ENCODE measurements at regions not wholly inside any gene's neighbourhood (a gene's known extent, or its start where the extent isn't known, plus 50 kb on each side); places are given as distances from the start of the nearest gene placed in this dataset.
"Not testable (repeated sequence)": the region's sequence is repeated elsewhere in the genome, so short reads cannot be mapped to it uniquely, and the experiment has no call there.

DNA sequence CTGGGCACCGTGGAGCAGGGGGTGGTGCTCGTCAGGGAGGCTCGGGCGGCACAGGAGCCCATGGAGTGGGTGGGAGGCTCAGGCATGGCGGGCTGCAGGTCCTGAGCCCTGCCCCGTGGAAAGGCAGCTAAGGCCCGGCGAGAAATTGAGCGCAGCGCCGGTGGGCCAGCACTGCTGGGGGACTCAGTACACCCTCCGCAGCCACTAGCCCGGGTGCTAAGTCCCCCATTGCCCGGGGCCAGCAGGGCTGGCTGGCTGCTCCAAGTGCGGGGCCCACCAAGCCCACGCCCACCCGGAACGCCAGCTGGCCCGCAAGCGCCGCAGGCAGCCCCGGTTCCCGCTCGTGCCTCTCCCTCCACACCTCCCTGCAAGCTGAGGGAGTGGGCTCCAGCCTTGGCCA, 216.3 kb downstream of the RAP2B start:
- not testable (repeated sequence) for DNase-seq

DNA sequence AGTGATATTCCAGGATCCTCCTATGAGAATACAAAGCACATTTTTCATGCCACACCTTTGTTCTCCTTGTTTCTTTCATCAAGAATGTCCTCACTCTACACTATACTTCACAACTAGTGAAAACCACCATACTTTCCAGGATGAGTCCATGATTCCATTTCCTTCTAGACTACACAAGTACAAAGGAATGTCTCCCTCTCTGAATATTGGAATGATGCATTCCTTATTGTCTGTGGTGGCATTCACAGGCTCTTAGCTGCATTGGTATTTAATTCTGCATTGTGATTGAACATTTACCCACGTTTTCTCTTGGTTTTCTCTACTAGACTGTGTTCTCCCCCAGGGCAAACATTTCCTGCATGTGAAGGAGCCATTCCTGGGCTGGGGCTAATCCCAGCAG, 217.5 kb downstream of the RAP2B start:
- no peak for DNase-seq

DNA sequence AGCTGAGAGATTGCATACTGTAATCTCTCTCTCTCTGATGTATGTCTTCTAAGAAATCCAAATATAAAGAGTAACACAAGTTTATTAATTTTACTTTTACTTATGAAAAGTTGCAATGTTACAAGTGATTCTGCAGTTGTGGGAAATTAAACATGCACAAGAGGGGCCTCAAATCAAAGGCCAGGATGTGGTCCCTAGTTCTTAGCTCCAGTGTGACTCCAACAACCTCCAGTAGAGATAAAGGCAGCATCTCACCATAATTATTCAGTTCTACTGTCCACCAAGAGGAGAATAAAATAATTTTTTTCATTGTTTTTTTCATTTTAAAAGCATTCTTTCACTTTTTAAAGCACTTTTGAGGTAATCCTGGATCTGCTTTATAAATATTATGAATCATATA, 223.3 kb downstream of the RAP2B start:
- DNase-seq: no peak

DNA sequence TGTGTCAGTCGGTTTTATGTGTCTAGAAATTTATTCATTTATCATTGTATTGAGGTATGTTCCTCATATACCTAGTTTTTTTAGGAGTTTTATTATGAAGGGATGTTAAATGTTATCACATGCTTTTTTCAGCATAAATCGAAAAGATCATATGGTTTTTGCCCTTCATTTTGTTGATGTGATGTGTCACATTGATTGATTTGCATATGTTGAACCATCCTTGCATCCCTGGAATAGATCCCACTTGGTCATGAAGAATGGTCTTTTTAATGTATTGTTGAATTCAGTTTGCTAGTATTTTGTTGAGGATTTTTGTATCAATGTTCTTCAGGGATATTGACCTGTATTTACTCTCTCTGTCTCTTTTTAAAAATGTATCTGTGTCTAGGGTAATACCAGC, 230.3 kb downstream of the RAP2B start:
- no peak for DNase-seq

DNA sequence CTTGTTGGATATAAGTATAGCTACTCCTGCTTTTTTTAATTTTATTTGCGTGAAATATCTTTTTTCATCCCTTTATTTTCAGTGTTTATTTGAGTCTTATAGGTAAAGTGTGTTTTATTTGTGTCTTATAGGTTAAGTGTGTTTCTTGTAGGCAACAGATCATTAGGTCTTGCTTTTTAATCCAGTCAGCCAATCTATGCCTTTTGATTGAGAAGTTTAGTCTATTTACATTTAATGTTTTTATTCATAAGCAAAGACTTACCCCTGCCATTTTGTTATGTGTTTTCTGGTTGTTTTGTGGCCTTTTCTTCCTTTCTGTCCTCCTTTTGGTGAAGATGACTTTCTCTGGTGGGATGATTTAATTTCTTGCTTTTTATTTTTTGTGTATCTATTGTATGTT, 232.0 kb downstream of the RAP2B start:
- DNase-seq: no peak

DNA sequence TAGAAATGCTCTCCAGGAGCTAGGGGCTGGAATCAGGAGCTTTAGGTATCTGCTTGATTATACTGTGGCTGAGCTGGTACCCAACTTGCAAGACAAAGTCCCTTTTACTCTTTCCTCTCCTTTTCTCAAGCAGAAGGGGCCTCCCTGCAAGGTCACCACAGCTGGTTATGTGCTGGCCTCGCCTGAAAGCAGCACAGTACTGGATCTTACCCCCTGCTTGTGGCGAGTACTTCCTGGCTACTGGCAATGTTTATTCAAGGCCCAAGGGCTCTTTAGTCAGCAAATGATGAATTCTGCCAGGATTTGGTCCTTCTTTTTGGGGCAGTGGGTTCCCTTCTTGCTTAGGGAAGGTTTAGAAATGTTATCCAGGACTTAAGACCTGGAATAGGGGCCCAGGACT, 234.6 kb downstream of the RAP2B start:
- DNase-seq: no peak

DNA sequence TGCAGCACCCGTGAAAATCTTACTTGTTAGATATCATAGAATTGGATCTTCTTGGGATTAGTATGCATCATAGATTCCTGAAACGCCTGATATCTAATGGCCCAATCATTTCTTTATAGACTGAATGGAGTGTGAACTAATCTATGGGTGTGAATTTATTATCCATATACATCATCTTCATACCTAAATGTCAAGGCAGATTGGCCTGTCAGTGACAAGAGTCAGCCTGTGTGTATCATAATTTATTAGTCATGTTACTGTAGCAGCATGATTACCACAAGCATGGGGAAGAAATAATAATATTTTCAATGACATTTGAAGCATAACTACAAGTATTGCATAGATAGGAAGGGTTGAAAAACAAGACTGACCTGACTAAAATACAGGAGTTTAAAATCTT, 235.8 kb downstream of the RAP2B start:
- no peak for DNase-seq

DNA sequence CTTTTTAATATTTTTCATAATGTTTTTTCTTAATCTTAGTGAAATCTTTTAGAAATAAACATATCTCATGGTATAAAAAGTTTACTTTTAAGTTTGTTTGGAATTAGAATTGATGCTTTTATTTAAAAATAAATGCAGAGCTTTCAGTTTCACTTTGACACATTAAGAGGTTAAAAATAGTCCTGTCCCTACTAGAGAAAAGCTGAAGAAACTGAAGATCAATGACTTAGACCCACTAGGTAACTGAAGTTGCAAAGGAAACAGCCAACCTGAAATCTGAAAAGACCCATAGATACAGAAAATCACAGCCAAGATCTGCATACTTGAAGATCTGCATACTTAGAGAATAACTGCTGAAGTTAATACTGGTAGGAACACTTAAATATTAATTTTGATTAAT, 237.6 kb downstream of the RAP2B start:
- DNase-seq: no peak

DNA sequence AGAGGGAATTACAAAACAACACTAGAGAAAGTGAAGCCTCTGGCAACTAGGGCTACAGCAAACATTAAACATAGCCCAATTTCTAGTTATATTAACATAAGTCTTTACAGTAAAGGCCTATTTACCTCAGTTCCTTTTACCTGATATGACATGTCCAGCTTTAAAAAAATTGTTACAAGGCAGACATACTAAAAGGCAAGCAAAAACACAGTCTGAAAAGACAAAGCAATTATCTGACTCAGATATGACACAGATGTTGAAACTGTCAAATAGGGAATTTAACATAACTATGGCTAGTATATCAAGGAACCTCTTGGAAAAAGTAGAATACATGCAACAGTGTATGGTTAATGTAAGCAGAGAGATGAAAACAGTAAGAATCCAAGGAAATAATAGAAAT, 238.6 kb downstream of the RAP2B start:
- no peak for DNase-seq

DNA sequence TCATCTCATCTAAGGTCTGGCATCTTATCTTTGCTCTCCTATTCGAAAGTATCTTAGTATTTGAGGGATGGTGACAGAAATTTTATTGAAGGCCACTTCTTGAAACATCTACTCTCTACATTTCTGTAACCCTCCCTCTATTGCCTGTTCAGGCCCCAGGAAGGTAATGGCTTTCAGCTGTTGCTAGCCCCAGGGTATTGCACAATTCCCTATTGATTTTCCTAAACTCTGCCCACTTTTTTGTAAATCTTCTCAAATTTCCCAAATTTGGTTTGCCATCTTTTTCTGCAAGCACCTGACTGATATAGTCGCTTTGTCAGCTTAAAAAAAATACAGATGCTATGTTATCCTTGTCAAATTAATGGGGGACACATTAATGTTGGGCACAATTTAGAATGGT, 242.1 kb downstream of the RAP2B start:
- no peak for DNase-seq

DNA sequence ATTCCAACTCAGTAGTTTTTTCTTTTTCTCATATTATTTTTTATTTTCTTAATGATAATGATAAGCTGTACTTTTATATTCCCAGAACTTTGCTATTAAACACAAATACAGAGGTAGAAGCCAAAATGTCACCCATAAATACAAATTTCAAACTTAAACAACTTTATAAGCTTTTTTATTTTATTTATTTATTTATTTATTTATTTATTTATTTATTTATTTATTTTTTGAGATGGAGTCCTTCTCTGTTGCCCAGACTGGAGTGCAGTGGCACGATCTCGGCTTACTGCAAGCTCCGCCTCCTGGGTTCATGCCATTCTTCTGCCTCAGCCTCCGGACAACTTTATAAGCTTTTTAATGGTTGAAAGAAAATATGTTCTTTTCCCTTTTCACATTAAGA, 243.3 kb downstream of the RAP2B start:
- not testable (repeated sequence) for DNase-seq

DNA sequence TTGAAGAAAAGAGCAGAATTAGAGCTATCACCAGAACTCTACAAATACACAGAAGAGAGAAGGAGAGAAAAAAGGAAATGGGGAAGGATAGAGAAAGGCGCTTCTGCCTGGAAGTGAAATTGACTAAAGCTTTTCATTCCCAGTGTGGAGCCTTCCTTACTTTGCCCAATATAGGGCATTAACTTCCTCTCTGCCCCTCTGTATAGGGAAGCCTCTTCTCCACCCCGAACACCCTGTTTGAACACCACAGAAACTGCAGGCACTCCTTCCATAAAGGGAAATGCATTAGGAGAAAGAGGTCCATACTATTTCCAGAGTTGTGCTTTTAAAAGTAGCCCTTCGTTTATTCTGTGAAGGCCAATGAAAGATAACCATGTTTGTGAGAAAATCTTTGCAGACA, 248.5 kb downstream of the RAP2B start:
- DNase-seq: peak in 1 of 2 experiments; percentile 5

DNA sequence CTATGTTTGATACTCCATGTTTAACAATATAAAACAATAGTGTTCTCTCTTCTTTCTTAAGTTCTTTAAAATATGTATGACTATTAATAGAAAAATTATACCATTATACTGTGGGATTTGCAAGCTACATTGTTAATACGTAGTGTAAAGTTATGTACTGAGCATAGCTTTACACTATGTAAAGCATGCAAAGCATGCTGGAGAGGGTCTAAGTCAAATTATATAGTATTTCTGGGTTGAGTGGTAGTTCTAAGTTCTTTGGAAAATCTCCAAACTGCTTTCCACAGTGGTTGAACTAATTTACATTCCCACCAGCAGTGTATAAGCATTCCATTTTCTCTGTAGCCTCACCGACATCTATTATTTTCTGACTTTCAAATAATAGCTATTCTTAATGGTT, 253.0 kb downstream of the RAP2B start:
- DNase-seq: no peak

DNA sequence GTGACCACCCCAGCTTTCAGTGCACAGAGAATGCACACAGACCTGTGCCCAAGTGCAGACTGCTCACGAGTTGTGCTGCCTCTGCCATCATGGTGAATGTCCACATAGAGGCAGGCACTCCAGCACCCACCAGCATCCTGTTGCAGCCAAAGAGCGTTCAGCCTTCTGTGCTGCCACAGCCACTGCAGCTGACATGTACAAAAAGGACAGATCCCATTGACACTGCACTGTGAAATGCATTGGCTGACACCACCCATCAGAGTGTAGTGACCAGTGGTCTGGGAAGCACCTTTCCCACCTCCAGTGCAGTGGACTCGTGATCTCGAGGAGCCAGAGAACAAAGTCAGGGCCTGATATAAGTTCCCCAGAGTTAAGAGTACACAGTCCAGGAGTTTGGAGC, 260.3 kb downstream of the RAP2B start:
- no peak for DNase-seq

DNA sequence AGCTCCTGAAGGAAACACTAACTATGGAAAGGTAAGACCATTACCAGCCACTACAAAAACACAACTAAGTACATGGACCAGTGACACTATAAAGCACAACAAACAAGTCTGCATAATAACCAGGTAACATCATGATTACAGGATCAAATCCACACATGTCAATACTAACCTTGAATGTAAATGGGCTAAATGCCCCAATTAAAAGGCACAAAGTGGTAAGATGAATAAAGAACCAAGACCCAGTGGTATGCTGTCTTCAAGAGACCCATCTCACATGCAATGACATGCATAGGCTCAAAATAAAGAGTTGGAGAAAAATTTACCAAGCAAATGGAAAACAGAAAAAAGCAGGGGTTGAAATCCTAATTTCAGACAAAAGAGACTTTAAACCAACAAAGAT, 261.8 kb downstream of the RAP2B start:
- not testable (repeated sequence) for DNase-seq

DNA sequence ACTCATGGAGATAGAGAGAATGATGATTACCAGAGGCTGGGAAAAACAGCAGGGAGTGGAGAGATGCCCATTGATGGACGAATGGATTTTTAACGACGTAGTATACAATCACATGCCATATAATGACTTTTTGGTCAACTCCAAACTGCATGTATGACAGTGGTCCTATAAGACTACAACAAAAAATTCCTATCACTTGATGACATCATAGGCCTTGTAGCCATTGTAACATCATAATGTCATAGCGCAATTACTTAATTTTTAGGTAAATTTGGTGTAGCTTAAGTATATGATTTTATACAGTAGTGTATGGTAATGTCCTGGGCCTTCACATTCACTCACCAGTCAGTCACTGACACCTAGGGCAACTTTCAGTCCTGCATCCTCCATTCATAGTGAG, 264.3 kb downstream of the RAP2B start:
- DNase-seq: no peak

DNA sequence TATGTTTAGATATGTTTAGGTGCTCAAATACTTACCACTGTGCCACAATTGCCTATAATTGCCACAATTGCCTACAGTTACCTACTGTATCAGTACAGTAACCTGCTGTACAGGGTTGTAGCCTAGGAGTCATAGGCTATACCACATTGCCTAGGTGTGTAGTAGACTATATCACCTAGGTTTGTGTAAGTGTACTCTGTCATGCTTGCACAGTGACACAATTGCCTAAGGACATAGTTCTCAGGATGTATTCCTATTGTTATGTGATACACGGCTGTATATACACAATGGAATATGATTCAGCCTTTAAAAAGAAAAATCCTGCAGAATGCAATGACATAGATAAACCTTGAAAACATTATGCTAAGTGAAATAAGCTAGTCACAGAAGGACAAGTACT, 264.8 kb downstream of the RAP2B start:
- no peak for DNase-seq

DNA sequence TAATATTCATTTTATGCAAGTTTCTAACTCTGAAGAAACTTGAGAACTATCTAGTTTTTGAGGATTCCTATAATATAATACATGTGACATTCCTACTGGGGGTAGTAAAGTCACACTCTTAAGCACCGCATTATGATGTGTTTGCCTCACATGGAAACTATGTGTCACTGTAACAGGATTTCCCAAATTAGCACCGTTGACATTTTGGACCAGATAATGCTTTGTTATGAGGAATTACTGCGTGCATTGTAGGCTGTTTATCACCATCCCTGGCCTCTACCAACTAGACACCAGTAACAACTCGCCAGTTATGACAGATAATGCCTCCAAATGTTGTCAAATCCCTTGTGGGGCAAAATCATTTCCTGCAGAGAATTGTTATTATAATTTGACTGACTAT, 267.8 kb downstream of the RAP2B start:
- DNase-seq: no peak

DNA sequence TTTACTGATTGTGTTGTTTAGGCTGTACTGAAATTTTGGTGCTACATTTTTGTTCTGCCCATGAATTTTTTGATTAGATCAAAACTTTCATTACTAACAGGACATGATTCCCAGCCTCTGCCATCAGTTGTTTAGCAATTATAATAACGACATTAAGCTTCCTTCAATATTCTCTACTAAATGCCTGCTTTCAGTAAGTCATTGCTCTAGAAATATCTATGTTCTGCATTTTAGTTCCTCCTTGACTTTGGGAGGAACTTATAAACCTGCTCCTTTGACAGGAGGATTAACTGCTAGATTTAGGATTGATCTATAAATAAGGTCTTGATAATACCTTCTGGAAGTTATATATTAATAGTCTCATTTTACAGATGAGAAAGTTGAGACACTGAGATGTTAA, 269.1 kb downstream of the RAP2B start:
- peak; percentile 28 to 29 for DNase-seq

DNA sequence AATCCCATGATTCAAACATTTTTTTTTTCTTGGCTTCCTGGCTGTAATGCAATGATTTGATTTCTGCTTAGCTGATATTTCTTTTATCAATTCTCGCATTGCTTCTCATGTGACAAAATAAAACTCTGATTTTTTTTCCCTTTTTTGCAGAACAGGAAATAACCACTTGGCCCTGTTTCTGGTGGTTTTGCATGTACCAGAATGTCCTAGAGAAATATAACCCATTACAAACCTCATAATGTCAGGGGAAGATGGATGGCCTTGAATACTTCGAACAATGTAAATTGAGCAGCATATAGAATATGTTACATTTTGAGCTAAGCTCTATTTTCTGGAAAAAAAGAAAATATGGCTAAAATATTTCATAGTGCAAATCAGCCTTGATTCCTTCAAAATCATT, 275.6 kb downstream of the RAP2B start:
- no peak for DNase-seq

DNA sequence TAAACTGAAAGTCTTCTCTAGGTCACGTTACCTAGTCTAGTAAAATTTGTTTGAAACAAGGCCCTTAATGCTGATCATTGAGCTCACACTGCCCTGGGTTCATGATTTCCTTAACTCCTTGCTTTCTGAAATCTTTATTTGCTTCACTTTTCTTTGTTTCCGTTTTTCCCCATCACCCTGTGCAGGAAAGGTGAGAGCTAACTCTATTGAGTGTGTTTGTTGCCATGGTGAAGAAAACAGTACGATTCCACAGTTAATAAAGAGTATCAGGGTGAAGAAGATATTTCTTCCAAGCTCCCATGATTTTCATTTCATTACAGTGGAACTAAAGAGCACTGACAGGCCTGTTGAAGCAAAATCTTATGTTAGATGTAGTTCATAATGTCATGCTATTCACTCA, 276.2 kb downstream of the RAP2B start:
- DNase-seq: no peak

DNA sequence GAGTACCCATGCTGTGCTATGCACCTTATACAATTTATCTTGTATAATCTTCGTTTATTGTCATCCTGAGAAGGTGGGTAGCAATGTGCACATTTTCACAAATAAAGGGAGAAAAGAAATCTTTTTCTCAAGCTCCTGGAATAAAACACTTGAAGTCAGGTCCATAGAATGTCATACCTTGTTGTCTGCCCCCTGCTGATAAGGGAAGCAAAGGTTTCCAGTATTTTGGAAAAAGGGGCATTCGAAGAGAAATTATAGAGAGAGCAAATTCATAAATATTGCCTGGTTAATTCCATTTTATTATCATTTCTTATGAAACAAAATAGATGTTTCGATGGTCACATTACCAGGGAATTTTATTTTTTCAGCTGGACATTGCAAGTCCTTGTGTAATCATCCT, 277.8 kb downstream of the RAP2B start:
- peak in 1 of 2 experiments; percentile 13 for DNase-seq

DNA sequence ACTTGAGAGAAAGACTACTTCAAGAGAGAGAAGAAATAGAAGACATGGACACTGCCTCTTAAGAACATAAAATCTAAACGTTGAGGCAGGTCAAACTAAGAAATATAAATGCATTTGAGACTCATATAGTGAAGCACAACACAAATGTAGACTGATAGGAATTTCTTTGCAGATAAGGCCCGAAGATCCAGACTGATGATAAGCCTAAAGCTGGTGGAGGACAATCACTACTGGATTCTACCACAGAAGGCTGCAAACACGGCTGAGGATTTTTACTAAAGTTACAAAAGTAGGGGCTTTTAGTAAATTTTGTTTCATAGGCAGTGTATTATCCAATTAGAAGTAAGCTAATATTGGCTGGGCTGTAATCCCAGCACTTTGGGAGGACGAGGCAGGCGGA, 278.3 kb downstream of the RAP2B start:
- DNase-seq: no peak

DNA sequence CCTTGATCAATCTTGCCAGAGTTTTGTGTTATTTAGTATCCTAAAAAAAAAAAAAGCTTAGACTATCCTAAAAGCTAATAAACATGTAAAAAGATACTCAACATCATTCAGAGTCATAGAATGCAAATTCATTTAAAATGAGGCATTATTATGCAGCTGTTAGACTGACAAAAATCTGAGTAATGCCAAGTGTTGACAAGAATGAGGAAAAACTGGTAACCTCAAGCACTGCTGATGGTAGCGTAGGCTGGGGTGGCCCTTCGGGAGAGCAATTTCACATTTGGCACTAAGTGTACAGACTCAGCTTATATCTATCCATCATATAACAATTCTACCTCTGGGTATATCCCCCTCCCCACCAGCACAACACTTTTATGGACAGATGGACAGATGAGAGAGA, 280.4 kb downstream of the RAP2B start:
- no peak for DNase-seq

DNA sequence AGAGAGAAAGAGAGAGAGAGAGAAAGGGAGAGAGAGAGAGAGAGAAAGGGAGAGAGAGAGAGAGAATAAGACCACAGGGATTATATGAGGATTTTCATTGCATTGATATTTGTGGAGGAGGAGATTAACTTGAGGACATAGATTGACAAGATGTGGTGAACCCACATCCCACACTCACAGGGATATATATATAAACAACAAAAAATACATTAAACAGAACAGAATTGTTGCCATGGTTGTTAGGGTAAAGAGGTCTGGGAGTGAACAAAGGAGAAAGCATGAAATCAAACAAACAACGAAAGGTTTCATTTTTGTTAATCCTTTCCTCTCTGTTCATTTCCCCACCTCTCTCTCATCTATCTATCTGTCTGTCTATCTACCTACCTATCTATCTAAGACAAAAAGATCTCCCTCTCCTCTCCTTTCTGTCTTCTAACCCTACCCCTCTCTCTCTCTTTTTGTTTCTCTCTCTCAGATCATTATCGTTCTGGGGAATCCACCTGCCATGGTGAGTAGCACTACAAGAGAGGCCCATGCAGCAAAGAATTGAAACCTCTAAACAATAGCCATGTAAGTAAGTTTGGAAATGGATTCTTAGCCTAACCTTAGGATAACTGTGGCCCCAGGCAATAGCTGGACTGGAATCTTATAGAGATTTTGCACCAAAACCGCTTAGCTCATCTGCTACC, 280.9 kb downstream of the RAP2B start:
- DNase-seq: no peak

DNA sequence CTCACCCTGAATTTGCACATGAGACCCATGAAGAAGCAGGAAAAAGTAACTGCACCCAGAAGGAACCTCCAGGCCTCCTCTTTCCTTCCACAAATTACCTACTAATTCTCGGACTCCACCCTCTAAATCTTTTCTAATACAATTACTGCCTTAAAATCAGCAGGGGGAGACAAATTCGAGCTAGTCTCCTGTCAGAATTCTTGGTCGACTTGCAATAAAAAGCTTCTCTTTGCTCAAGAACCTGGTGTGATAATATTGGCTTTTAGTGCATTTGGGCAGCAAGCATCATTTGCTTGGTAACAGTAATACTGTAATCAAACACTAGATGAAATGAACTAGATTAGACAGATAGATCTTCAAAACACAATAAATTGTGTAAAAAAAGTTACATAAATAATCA, 281.9 kb downstream of the RAP2B start:
- DNase-seq: peak; percentile 38 to 59
